Thoracic aorta (tissue), 2 donors: ENCODE measurements at regions not wholly inside any gene's neighbourhood (a gene's known extent, or its start where the extent isn't known, plus 50 kb on each side); places are given as distances from the start of the nearest gene placed in this dataset.

Source experiments
- ATAC-seq: fragments of 150-250 bp; one replicate; pipeline ENCODE4 v1.8.0; 2017; ENCODE audit warnings: low read depth; ENCODE audit not compliant: insufficient number of reproducible peaks, low FRiP score
- DNase-seq: peaks from one replicate; pipeline ENCODE4 v3.0.0-alpha.2; 2020; ENCODE audit warnings: low spot score
- H3K27ac ChIP-seq, 2 donors: fragments of 200-600 bp; sonication (generic); 1 replicate in 1 of 2; 2 replicates in 1 of 2; pipeline ENCODE4 v1.5.1; 2016; ENCODE audit warnings: mild to moderate bottlenecking in 2 of 2, moderate library complexity in 2 of 2
- H3K27me3 ChIP-seq: fragments of 200-600 bp; sonication (generic); replicated peaks from 2 replicates; pipeline ENCODE4 v1.6.0; 2016; ENCODE audit warnings: mild to moderate bottlenecking; ENCODE audit not compliant: insufficient read depth
- H3K36me3 ChIP-seq: fragments of 200-600 bp; sonication (generic); one replicate; pipeline ENCODE4 v1.5.1; 2016
- H3K4me1 ChIP-seq, 2 donors: fragments of 200-600 bp; sonication (generic); 1 replicate in 1 of 2; 2 replicates in 1 of 2; pipeline versions ENCODE4 v1.5.1 to v1.6.0; 2016; ENCODE audit warnings: low read depth in 2 of 2, mild to moderate bottlenecking in 1 of 2; ENCODE audit not compliant: control insufficient read depth in 1 of 2
- H3K4me3 ChIP-seq: fragments of 200-600 bp; sonication (generic); 2 replicates; pipeline ENCODE4 v1.5.1; 2016; ENCODE audit warnings: mild to moderate bottlenecking
- H3K9me3 ChIP-seq: fragments of 200-600 bp; sonication (generic); 2 replicates; pipeline ENCODE4 v1.5.1; 2016
- TF ChIP-seq, protein P1 (sequence below): fragments of 200-600 bp; sonication (generic); IDR thresholded peaks from one replicate; pipeline ENCODE4 v1.5.1; 2019; ENCODE audit warnings: antibody characterized with exemption

DNA sequence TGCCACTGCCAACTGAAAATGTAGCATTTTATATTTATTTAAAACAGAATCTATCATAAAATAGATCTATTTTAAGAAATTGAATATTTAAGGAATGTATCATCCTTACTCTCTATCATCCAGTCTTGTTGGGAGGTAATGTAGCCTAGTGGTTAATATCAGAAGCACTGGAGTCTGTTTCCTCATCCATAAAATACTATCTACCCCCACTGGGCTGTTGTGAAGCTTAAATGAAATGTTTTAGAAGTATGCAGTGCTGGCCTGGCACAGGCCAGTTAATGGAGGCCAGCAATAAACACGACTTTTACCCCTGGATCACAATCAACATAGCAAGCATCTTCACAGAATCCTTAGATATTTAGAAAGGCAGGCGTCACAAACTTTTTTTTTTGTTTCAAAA, 188.0 kb downstream of the CAND1 start:
- no peaks in the 10 kb centered on the region for H3K9me3 ChIP-seq
- DNase-seq (no peak), ATAC-seq (no peak)
- peak overlapping the region in 1 of 2 donors; percentile 29 for H3K27ac ChIP-seq
- no peaks in the 10 kb centered on the region for H3K36me3 ChIP-seq
- H3K4me3 ChIP-seq: no peak overlapping the region
- TF ChIP-seq, protein P1, sequence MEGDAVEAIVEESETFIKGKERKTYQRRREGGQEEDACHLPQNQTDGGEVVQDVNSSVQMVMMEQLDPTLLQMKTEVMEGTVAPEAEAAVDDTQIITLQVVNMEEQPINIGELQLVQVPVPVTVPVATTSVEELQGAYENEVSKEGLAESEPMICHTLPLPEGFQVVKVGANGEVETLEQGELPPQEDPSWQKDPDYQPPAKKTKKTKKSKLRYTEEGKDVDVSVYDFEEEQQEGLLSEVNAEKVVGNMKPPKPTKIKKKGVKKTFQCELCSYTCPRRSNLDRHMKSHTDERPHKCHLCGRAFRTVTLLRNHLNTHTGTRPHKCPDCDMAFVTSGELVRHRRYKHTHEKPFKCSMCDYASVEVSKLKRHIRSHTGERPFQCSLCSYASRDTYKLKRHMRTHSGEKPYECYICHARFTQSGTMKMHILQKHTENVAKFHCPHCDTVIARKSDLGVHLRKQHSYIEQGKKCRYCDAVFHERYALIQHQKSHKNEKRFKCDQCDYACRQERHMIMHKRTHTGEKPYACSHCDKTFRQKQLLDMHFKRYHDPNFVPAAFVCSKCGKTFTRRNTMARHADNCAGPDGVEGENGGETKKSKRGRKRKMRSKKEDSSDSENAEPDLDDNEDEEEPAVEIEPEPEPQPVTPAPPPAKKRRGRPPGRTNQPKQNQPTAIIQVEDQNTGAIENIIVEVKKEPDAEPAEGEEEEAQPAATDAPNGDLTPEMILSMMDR: no peak
- H3K27me3 ChIP-seq: no peaks in the 10 kb centered on the region
- H3K4me1 ChIP-seq: peaks cover 12 to 34% of the 10 kb centered on the region in 2 donors

- H3K9me3 ChIP-seq: no peaks in the 10 kb centered on the region
- DNase-seq (no peak), ATAC-seq (peak; percentile 26)
- H3K4me3 ChIP-seq: no peak overlapping the region
- H3K4me1 ChIP-seq: peaks cover 12 to 34% of the 10 kb centered on the region in 2 donors
- peak overlapping the region; percentile 1 to 29 for H3K27ac ChIP-seq
- H3K36me3 ChIP-seq: no peaks in the 10 kb centered on the region
- H3K27me3 ChIP-seq: no peaks in the 10 kb centered on the region
- TF ChIP-seq, protein P1: peak; percentile 27
These were observed 188.9 kb downstream of the CAND1 start for GRCh38 chr12:67457778-67458665.

DNA sequence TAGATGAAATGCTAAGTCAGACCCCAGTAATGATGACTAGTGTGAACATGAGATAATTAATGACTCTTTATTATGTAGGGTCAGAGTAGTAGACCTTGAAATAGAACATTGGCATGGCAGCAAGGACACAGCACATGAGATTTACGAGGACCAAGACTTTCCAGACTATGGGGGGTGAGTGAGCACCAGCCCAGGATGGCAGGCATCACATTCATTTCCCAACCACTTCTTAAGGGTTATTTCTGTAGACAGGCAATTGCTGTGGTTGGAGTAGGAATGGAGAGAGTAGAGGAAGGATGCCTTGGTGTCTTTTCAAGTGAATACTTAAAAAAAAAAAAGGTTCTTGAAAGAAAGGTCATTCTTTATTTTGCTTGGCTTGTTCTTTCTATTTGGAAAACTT, 189.4 kb upstream of the DYRK2 start:
- TF ChIP-seq, protein P1: no peak
- no peak overlapping the region for H3K27ac ChIP-seq
- H3K9me3 ChIP-seq: no peaks in the 10 kb centered on the region
- H3K27me3 ChIP-seq: no peaks in the 10 kb centered on the region
- H3K4me3 ChIP-seq: no peak overlapping the region
- DNase-seq (no peak), ATAC-seq (no peak)
- H3K4me1 ChIP-seq: peaks cover 12 to 34% of the 10 kb centered on the region in 2 donors
- H3K36me3 ChIP-seq: no peaks in the 10 kb centered on the region

GRCh38 chr12:67459578-67459977, 189.0 kb upstream of the DYRK2 start:
- H3K4me3 ChIP-seq: no peak overlapping the region
- H3K27ac ChIP-seq: no peak overlapping the region
- TF ChIP-seq, protein P1: no peak
- peaks cover 12 to 34% of the 10 kb centered on the region in 2 donors for H3K4me1 ChIP-seq
- no peaks in the 10 kb centered on the region for H3K9me3 ChIP-seq
- ATAC-seq (no peak), DNase-seq (no peak)
- H3K27me3 ChIP-seq: no peaks in the 10 kb centered on the region
- H3K36me3 ChIP-seq: no peaks in the 10 kb centered on the region

GRCh38 chr12:67460388-67460787, 188.2 kb upstream of the DYRK2 start:
- H3K27me3 ChIP-seq: no peaks in the 10 kb centered on the region
- H3K9me3 ChIP-seq: no peaks in the 10 kb centered on the region
- TF ChIP-seq, protein P1: no peak
- no peaks in the 10 kb centered on the region for H3K36me3 ChIP-seq
- no peak for DNase-seq
- no peak overlapping the region for H3K4me3 ChIP-seq
- no peak for ATAC-seq
- peaks cover 12 to 34% of the 10 kb centered on the region in 2 donors for H3K4me1 ChIP-seq
- H3K27ac ChIP-seq: no peak overlapping the region
